ENCODE measurements at regions not wholly inside any gene's neighbourhood (a gene's known extent, or its start where the extent isn't known, plus 50 kb on each side); places are given as distances from the start of the nearest gene placed in this dataset.

DNA sequence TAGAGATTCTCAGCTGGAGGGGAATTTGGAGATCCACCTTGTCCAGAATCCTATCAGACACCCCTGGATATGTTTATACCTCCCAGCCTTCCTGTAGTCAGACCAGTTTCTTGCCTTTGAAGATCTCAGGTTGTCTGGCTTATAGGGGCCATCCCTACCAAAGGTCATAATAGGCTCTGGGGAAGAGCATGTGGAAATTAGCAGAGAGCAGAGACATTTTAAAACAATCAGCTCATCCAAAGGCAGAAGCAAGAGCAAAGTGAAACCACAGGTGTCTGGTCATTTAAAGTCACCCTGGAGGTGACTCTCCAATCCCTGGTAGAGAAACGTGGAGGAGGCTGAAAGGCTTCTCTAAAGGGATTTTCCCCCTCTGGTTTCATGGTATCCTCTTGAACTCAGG is 299.3 kb upstream of the EEF2KMT start:
- no peaks in the 10 kb centered on the region for H3K36me3 ChIP-seq (ENCODE audit: insufficient read depth, low read length)
- H3K4me1 ChIP-seq (ENCODE audit: insufficient read depth, low read length, poor library complexity, severe bottlenecking) = no peaks in the 10 kb centered on the region
- BruUV-seq (replicated peaks) = no TSS peak
- CTCF ChIA-PET (ENCODE audit: unreplicated experiment) = no interaction called here
- H3K4me3 ChIP-seq (ENCODE audit: low read depth, low read length, poor library complexity, severe bottlenecking) = no peak overlapping the region
- no peak overlapping the region for H3K4me2 ChIP-seq (ENCODE audit: low read length)
- POLR2A ChIA-PET = no interaction called here
- intact Hi-C loops (cut with micrococcal nuclease; ENCODE audit: unreplicated experiment) = no loop called here
- TF ChIP-seq CTCF (conservative IDR thresholded peaks at IDR 0.05; ENCODE audit: low read length) (no peak), EZH2phosphoT487 (IDR thresholded peaks at IDR 0.05; ENCODE audit: borderline replicate concordance, low read depth, low read length) (no peak)
- no peak overlapping the region for H3K27ac ChIP-seq (ENCODE audit: low read depth, low read length, poor library complexity, severe bottlenecking)
- no peak overlapping the region for H2AFZ ChIP-seq (ENCODE audit: low read length)
- no peaks in the 10 kb centered on the region for H4K20me1 ChIP-seq (ENCODE audit: insufficient read depth, low read length)
- H3K9me3 ChIP-seq (ENCODE audit: low read length) = no peaks in the 10 kb centered on the region
- no peaks in the 10 kb centered on the region for H3K79me2 ChIP-seq (ENCODE audit: insufficient read depth, low read depth, low read length)
- H3K9me2 ChIP-seq (ENCODE audit: insufficient read depth, low read length) = no peaks in the 10 kb centered on the region
- DNase-seq (ENCODE audit: low spot score) = no peak

DNA sequence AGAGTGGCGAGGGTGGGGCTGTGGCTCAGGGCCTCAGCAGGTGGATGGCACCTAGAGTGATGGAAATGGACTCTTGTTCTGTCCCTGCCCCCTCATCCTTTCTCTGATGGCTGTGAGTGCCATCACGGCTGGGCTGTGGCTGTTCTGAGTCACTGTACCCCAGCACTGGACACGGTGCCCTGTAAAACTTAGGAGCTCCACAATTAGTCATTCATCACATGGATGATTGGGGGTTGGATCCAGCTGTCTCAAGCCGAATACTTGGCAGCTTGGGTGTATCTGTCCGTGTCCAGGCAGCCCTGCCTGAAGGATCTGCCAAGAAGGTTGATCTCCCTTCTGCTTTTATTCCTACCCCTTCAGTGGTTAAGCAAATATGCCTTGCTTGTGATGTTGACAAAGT is 295.5 kb upstream of the EEF2KMT start:
- intact Hi-C loops (cut with micrococcal nuclease; ENCODE audit: unreplicated experiment) = no loop called here
- POLR2A ChIA-PET = no interaction called here
- no TSS peak for BruUV-seq (replicated peaks)
- no peak overlapping the region for H3K4me3 ChIP-seq (ENCODE audit: low read depth, low read length, poor library complexity, severe bottlenecking)
- H3K9me2 ChIP-seq (ENCODE audit: insufficient read depth, low read length) = no peaks in the 10 kb centered on the region
- H3K4me2 ChIP-seq (ENCODE audit: low read length) = no peak overlapping the region
- TF ChIP-seq CTCF (conservative IDR thresholded peaks at IDR 0.05; ENCODE audit: low read length) (no peak), EZH2phosphoT487 (IDR thresholded peaks at IDR 0.05; ENCODE audit: borderline replicate concordance, low read depth, low read length) (no peak)
- H3K4me1 ChIP-seq (ENCODE audit: insufficient read depth, low read length, poor library complexity, severe bottlenecking) = no peaks in the 10 kb centered on the region
- no peak overlapping the region for H2AFZ ChIP-seq (ENCODE audit: low read length)
- H3K79me2 ChIP-seq (ENCODE audit: insufficient read depth, low read depth, low read length) = no peaks in the 10 kb centered on the region
- no peaks in the 10 kb centered on the region for H3K36me3 ChIP-seq (ENCODE audit: insufficient read depth, low read length)
- no peak for DNase-seq (ENCODE audit: low spot score)
- H3K9me3 ChIP-seq (ENCODE audit: low read length) = no peaks in the 10 kb centered on the region
- no peak overlapping the region for H3K27ac ChIP-seq (ENCODE audit: low read depth, low read length, poor library complexity, severe bottlenecking)
- no peaks in the 10 kb centered on the region for H4K20me1 ChIP-seq (ENCODE audit: insufficient read depth, low read length)
- CTCF ChIA-PET (ENCODE audit: unreplicated experiment) = no interaction called here

DNA sequence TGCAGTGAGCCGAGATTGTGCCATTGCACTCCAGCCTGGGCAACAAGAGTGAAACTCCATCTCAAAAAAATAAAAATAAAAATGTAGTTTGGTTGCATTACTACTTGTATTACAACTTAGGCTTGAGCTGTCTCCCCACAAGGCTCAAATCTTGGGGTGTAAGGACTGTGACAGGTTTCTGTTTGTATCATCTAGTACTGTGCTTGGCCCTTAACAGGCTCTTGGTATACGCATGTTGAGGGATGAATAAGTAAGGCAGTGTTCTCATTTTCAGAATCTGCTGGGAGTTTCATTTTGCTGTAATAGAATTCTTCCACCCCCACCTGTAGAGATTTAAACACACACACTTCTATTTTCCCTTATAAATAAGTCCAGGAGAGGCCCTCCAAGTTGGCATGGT is 289.4 kb upstream of the EEF2KMT start:
- Histone ChIP-seq H3K4me2 (ENCODE audit: low read length) (no peak overlapping the region), H3K9me2 (ENCODE audit: insufficient read depth, low read length) (no peaks in the 10 kb centered on the region), H3K36me3 (ENCODE audit: insufficient read depth, low read length) (no peaks in the 10 kb centered on the region), H3K4me1 (ENCODE audit: insufficient read depth, low read length, poor library complexity, severe bottlenecking) (no peaks in the 10 kb centered on the region), H3K4me3 (ENCODE audit: low read depth, low read length, poor library complexity, severe bottlenecking) (no peak overlapping the region), H3K27ac (ENCODE audit: low read depth, low read length, poor library complexity, severe bottlenecking) (no peak overlapping the region), H4K20me1 (ENCODE audit: insufficient read depth, low read length) (no peaks in the 10 kb centered on the region), H3K79me2 (ENCODE audit: insufficient read depth, low read depth, low read length) (no peaks in the 10 kb centered on the region), H2AFZ (ENCODE audit: low read length) (no peak overlapping the region), H3K9me3 (ENCODE audit: low read length) (no peaks in the 10 kb centered on the region)
- POLR2A ChIA-PET = no interaction called here
- no TSS peak for BruUV-seq (replicated peaks)
- DNase-seq (ENCODE audit: low spot score) = no peak
- TF ChIP-seq EZH2phosphoT487 (IDR thresholded peaks at IDR 0.05; ENCODE audit: borderline replicate concordance, low read depth, low read length) (no peak), CTCF (conservative IDR thresholded peaks at IDR 0.05; ENCODE audit: low read length) (no peak)
- CTCF ChIA-PET (ENCODE audit: unreplicated experiment) = no interaction called here
- intact Hi-C loops (cut with micrococcal nuclease; ENCODE audit: unreplicated experiment) = no loop called here
